GM12878 (cell line): ENCODE measurements at regions not wholly inside any gene's neighbourhood (a gene's known extent, or its start where the extent isn't known, plus 50 kb on each side); places are given as distances from the start of the nearest gene placed in this dataset.
A peak's percentile ranks its signal among the peaks of the same experiment; 100 is the strongest.

Experiments used
- ATAC-seq: fragments of 200-7000 bp; cut with Tn5 transposase; 3 replicates; pipeline ENCODE4 v1.9.1; 2020; ENCODE audit warnings: mild to moderate bottlenecking, moderate library complexity
- BruUV-seq: library from RNA; stranded (reverse); fragments of 400-500 nt; replicated peaks from 2 replicates; lab custom pipeline; 2021; lab: Mats Ljungman, UMichigan
- CTCF ChIA-PET: fragments of 300-600 bp; sonication (Branson Sonifier 250); formaldehyde crosslinking; extraction: SDS; loops from one replicate; lab custom pipeline; 2021; ENCODE audit warnings: inconsistent platforms; lab: Yijun Ruan, JAX
- POLR2A ChIA-PET: fragments of 350-600 bp; formaldehyde crosslinking; extraction: SDS; loops from one replicate; lab custom pipeline; 2021; ENCODE audit warnings: inconsistent platforms; lab: Charles Lee
- RAD21 ChIA-PET: fragments of 300-600 bp; sonication (Branson Sonifier 250); formaldehyde crosslinking; loops from one replicate; lab custom pipeline; 2023; ENCODE audit warnings: antibody characterized with exemption; ENCODE audit not compliant: unreplicated experiment; lab: Charles Lee
- SMC1A ChIA-PET: fragments of 300-600 bp; sonication (Branson Sonifier 250); formaldehyde crosslinking; loops from one replicate; lab custom pipeline; 2023; ENCODE audit not compliant: unreplicated experiment, uncharacterized antibody; lab: Charles Lee
- DNase-seq: peaks from one replicate; pipeline ENCODE4 v3.0.0-alpha.2; 2011; ENCODE audit warnings: low read depth, low spot score
- FAIRE-seq: peaks from 3 replicates; lab custom pipeline; 2011; peaks lifted over from hg19 to GRCh38; lab: Jason Lieb, UNC
- H2AFZ ChIP-seq: 2 replicates; pipeline ENCODE4 v1.6.0; 2011; ENCODE audit warnings: low read depth, low read length, control low read depth; ENCODE audit not compliant: control insufficient read depth
- H3K27ac ChIP-seq: 2 replicates; pipeline ENCODE4 v1.5.1; 2011; ENCODE audit warnings: control low read depth; ENCODE audit not compliant: control insufficient read depth, insufficient read depth
- H3K27me3 ChIP-seq, 2 experiments: replicated peaks in 1 of 2; 2 replicates each; pipeline versions ENCODE4 v1.6.0 to v1.6.1; 2011; ENCODE audit warnings: low read length in 1 of 2; ENCODE audit not compliant: control insufficient read depth in 2 of 2, insufficient read depth in 2 of 2
- H3K36me3 ChIP-seq, 2 experiments: 2 replicates each; pipeline ENCODE4 v1.5.1; 2011; ENCODE audit warnings: low read length in 1 of 2; ENCODE audit not compliant: control insufficient read depth in 2 of 2, insufficient read depth in 2 of 2
- H3K4me1 ChIP-seq: 2 replicates; pipeline ENCODE4 v1.6.1; 2011; ENCODE audit warnings: mild to moderate bottlenecking, low read length, moderate library complexity, mixed read lengths; ENCODE audit not compliant: control insufficient read depth, insufficient read depth
- H3K4me2 ChIP-seq: 2 replicates; pipeline ENCODE4 v1.6.0; 2011; ENCODE audit warnings: control low read depth; ENCODE audit not compliant: control insufficient read depth, insufficient read depth
- H3K4me3 ChIP-seq: fragments of 200-600 bp; sonication (generic); 2 replicates; pipeline ENCODE4 v1.5.1; 2016
- H3K79me2 ChIP-seq: 2 replicates; pipeline ENCODE4 v1.6.0; 2011; ENCODE audit warnings: low read length; ENCODE audit not compliant: control insufficient read depth, insufficient read depth
- H3K9ac ChIP-seq: 2 replicates; pipeline ENCODE4 v1.8.0; 2011; ENCODE audit warnings: low read length, control low read depth, mixed read lengths; ENCODE audit not compliant: control insufficient read depth, insufficient read depth
- H3K9me3 ChIP-seq: replicated peaks from 3 replicates; pipeline ENCODE4 v1.5.1; 2011; ENCODE audit warnings: mild to moderate bottlenecking, low read length; ENCODE audit not compliant: control insufficient read depth, insufficient read depth
- H4K20me1 ChIP-seq: 2 replicates; pipeline ENCODE4 v1.6.0; 2011; ENCODE audit not compliant: control insufficient read depth, insufficient read depth
- CBX3 ChIP-seq: fragments of 200-600 bp; sonication (generic); IDR thresholded peaks from 2 replicates; pipeline ENCODE4 v1.6.1; 2016; ENCODE audit warnings: low read depth, borderline replicate concordance
- CREB1 ChIP-seq: IDR thresholded peaks from 2 replicates; pipeline ENCODE4 v1.6.1; 2012; ENCODE audit warnings: low read depth, mild to moderate bottlenecking, inconsistent platforms
- CTCF ChIP-seq, 3 experiments: IDR thresholded peaks in 2 of 3; conservative IDR thresholded peaks in 1 of 3; 2 replicates each; pipeline ENCODE4 v1.5.1; 2011; ENCODE audit warnings: low read depth in 3 of 3, low read length in 3 of 3, mild to moderate bottlenecking in 3 of 3, control low read depth in 2 of 3, moderate library complexity in 2 of 3, inconsistent platforms in 1 of 3, mixed read lengths in 1 of 3; ENCODE audit not compliant: control insufficient read depth in 2 of 3, insufficient read depth in 1 of 3; ENCODE audit errors: extremely low read depth in 1 of 3
- DPF2 ChIP-seq: fragments of 450-650 bp; IDR thresholded peaks from 2 replicates; pipeline ENCODE4 v1.6.1; 2017; ENCODE audit warnings: mild to moderate bottlenecking
- EED ChIP-seq: sonication (generic); IDR thresholded peaks from 2 replicates; pipeline ENCODE4 v1.6.1; 2016; ENCODE audit warnings: antibody characterized with exemption, low read depth
- HDGF ChIP-seq: fragments of 450-650 bp; IDR thresholded peaks from 2 replicates; pipeline ENCODE4 v1.6.1; 2016; ENCODE audit warnings: antibody characterized with exemption
- IKZF1 ChIP-seq: fragments of 450-650 bp; conservative IDR thresholded peaks from 2 replicates; pipeline ENCODE4 v1.6.1; 2017; ENCODE audit warnings: antibody characterized with exemption, mild to moderate bottlenecking
- NFIC ChIP-seq: IDR thresholded peaks from 2 replicates; pipeline ENCODE4 v1.6.1; 2012; ENCODE audit warnings: low read depth, mild to moderate bottlenecking, inconsistent platforms, low read length, moderate library complexity
- PKNOX1 ChIP-seq: fragments of 450-650 bp; IDR thresholded peaks from 2 replicates; pipeline ENCODE4 v1.6.1; 2016; ENCODE audit warnings: mild to moderate bottlenecking
- RELB ChIP-seq: fragments of 450-650 bp; IDR thresholded peaks from 2 replicates; pipeline ENCODE4 v1.6.1; 2017; ENCODE audit warnings: low read depth, mild to moderate bottlenecking, moderate library complexity
- RUNX3 ChIP-seq: IDR thresholded peaks from 2 replicates; pipeline ENCODE4 v1.6.1; 2012; ENCODE audit warnings: low read length, inconsistent platforms
- SIN3A ChIP-seq: IDR thresholded peaks from 2 replicates; pipeline ENCODE4 v1.6.1; 2012; ENCODE audit warnings: low read depth, low read length, improper control_type of control experiment
- SMARCA5 ChIP-seq: fragments of 450-650 bp; IDR thresholded peaks from 2 replicates; pipeline ENCODE4 v1.6.1; 2017; ENCODE audit warnings: mild to moderate bottlenecking
- SPI1 ChIP-seq: IDR thresholded peaks from 2 replicates; pipeline ENCODE4 v1.6.1; 2011; ENCODE audit warnings: low read depth, mild to moderate bottlenecking, low read length, moderate library complexity, borderline replicate concordance; ENCODE audit not compliant: insufficient read depth
- WGBS: methylation state at CpG from one replicate; pipeline ENCODE4 v1.1.6; 2016; ENCODE audit warnings: low lambda C conversion rate; ENCODE audit not compliant: insufficient replicate concordance, insufficient coverage; ENCODE audit errors: missing lambda C conversion rate; 5-methylcytosine and 5-hydroxymethylcytosine counted together
- in situ Hi-C: fragments of 300-500 bp; cut with MboI; formaldehyde crosslinking; loops from 9 replicates; pipeline ENCODE4 v1.14.3; 2018; ENCODE audit warnings: mixed read lengths
- intact Hi-C: fragments of 100-400 bp; cut with micrococcal nuclease; formaldehyde crosslinking; loops from one replicate; pipeline ENCODE4 v1.14.2; 2022; ENCODE audit not compliant: unreplicated experiment

- no peaks in the 10 kb centered on the region for H3K4me1 ChIP-seq
- RAD21 ChIA-PET, result no interaction called here
- TF ChIP-seq CBX3, result no peak
- peak in 2 of 3 experiments; percentile 7 to 24; a peak in 1 of 6 replicates for TF ChIP-seq CTCF (IDR thresholded peaks at IDR 0.05 in 2 of 3, conservative IDR thresholded peaks at IDR 0.05 in 1 of 3; ENCODE audit: control insufficient read depth in 2 of 3, extremely low read depth in 1 of 3, insufficient read depth in 1 of 3, low read depth in 3 of 3, low read length in 3 of 3)
- 0 out of 2 replicates have a peak, but pooled peaks have one; percentile 36 for TF ChIP-seq EED
- no peak for TF ChIP-seq CREB1
- TF ChIP-seq NFIC, result peak; percentile 39; the same call in 1 of the 2 replicates
- TF ChIP-seq SPI1, result peak; percentile 44; the same call in 1 of the 2 replicates
- peak; percentile 33; the same call in 1 of the 2 replicates for TF ChIP-seq IKZF1
- no peak for TF ChIP-seq SIN3A
- TF ChIP-seq PKNOX1, result 0 out of 2 replicates have a peak, but pooled peaks have one; percentile 31
- TF ChIP-seq SMARCA5, result no peak
- TF ChIP-seq RELB, result peak; percentile 44; the same call in 1 of the 2 replicates
- TF ChIP-seq HDGF, result no peak
- no peak for TF ChIP-seq DPF2
- peak; percentile 74 for TF ChIP-seq RUNX3
- SMC1A ChIA-PET, result interaction anchor here (1.4 kb wide), 1 partner anchor 185 kb away, joined by 5 read pairs; no protein-coding TSS in a partner anchor
- 40% methylated on average over 3 of the region's 3 CpGs for WGBS
- H3K9me3 ChIP-seq, result peaks cover 2% of the 10 kb centered on the region; the same call in 2 of the 3 replicates
- H4K20me1 ChIP-seq, result no peaks in the 10 kb centered on the region
- no peak overlapping the region for H3K27ac ChIP-seq
- POLR2A ChIA-PET, result no interaction called here
- CTCF ChIA-PET, result interaction anchor here (1.0 to 1.1 kb wide), 3 partner anchors 16 to 47 kb away, joined by 3 to 4 read pairs (median 4); no protein-coding TSS in a partner anchor
- H3K4me3 ChIP-seq, result no peak overlapping the region
- no peaks in the 10 kb centered on the region for H3K79me2 ChIP-seq
- no peaks in the 10 kb centered on the region for H3K36me3 ChIP-seq
- intact Hi-C loops (no loop called here), in situ Hi-C loops (no loop called here)
- BruUV-seq, result no TSS peak
- DNase-seq, result no peak
- no peak overlapping the region for H3K4me2 ChIP-seq
- no peak overlapping the region for H3K9ac ChIP-seq
- peak; percentile 60 for ATAC-seq
- H3K27me3 ChIP-seq, result no peaks in the 10 kb centered on the region
- FAIRE-seq, result no peak
- 0 out of 2 replicates have a peak overlapping the region, but pooled peaks have one; percentile 3 for H2AFZ ChIP-seq
Measured at GRCh38 chr2:171225302-171225980, 64.7 kb upstream of the TLK1 start.
